CD8-positive, alpha-beta memory T cell (primary cell): ENCODE measurements at regions not wholly inside any gene's neighbourhood (a gene's known extent, or its start where the extent isn't known, plus 50 kb on each side); places are given as distances from the start of the nearest gene placed in this dataset.

Experiments
- CTCF ChIA-PET: fragments of 350-600 bp; sonication (Branson Sonifier 250); formaldehyde crosslinking; loops from one replicate; lab custom pipeline; 2021; ENCODE audit warnings: antibody characterized with exemption; lab: Charles Lee
- POLR2A ChIA-PET: fragments of 350-600 bp; sonication (Branson Sonifier 250); formaldehyde crosslinking; loops from one replicate; lab custom pipeline; 2021; ENCODE audit warnings: antibody characterized with exemption; lab: Charles Lee
- DNase-seq, 5 donors: peaks; one replicate each; pipeline versions ENCODE4 v3.0.0 to v3.0.0-alpha.2; 2020 to 2022; ENCODE audit warnings: mixed read lengths in 1 of 5
- H3K27ac ChIP-seq: one replicate; pipeline ENCODE4 v1.7.0; 2013; ENCODE audit warnings: low read depth, mild to moderate bottlenecking, low read length, moderate library complexity
- H3K27me3 ChIP-seq: 2 replicates; pipeline ENCODE4 v1.7.0; 2013; ENCODE audit warnings: low read length, mild to moderate bottlenecking; ENCODE audit not compliant: insufficient read depth, poor library complexity, severe bottlenecking
- H3K36me3 ChIP-seq: 2 replicates; pipeline ENCODE4 v1.7.0; 2013; ENCODE audit warnings: mild to moderate bottlenecking, low read length, moderate library complexity; ENCODE audit not compliant: insufficient read depth
- H3K4me1 ChIP-seq: 2 replicates; pipeline ENCODE4 v1.7.0; 2013; ENCODE audit warnings: mild to moderate bottlenecking, low read length, moderate library complexity; ENCODE audit not compliant: insufficient read depth
- H3K4me3 ChIP-seq: 2 replicates; pipeline ENCODE4 v1.7.0; 2013; ENCODE audit warnings: mild to moderate bottlenecking, low read length
- H3K9me3 ChIP-seq: 2 replicates; pipeline ENCODE4 v1.7.0; 2013; ENCODE audit warnings: mild to moderate bottlenecking, low read length
- H3K27ac Mint-ChIP-seq, 8 donors: one replicate each; pipeline ENCODE4 v1.8.0; 2020 to 2021; ENCODE audit warnings: mixed read lengths in 8 of 8, mild to moderate bottlenecking in 6 of 8, inconsistent platforms in 3 of 8, moderate library complexity in 3 of 8
- H3K27me3 Mint-ChIP-seq, 2 donors: one replicate each; pipeline ENCODE4 v1.8.0; 2020 to 2021; ENCODE audit warnings: mixed read lengths in 2 of 2, mild to moderate bottlenecking in 1 of 2, moderate library complexity in 1 of 2
- H3K36me3 Mint-ChIP-seq, 3 donors: one replicate each; pipeline ENCODE4 v1.8.0; 2020 to 2021; ENCODE audit warnings: mixed read lengths in 3 of 3, inconsistent platforms in 1 of 3, mild to moderate bottlenecking in 1 of 3
- H3K4me1 Mint-ChIP-seq, 3 donors: one replicate each; pipeline ENCODE4 v1.8.0; 2020 to 2021; ENCODE audit warnings: mixed read lengths in 3 of 3, inconsistent platforms in 1 of 3, mild to moderate bottlenecking in 1 of 3
- H3K4me3 Mint-ChIP-seq, 7 donors: one replicate each; pipeline ENCODE4 v1.8.0; 2020 to 2021; ENCODE audit warnings: mixed read lengths in 7 of 7, mild to moderate bottlenecking in 6 of 7, moderate library complexity in 4 of 7, inconsistent platforms in 2 of 7
- H3K9me3 Mint-ChIP-seq, 5 donors: one replicate each; pipeline ENCODE4 v1.8.0; 2020 to 2022; ENCODE audit warnings: mixed read lengths in 5 of 5, mild to moderate bottlenecking in 3 of 5, moderate library complexity in 2 of 5, inconsistent platforms in 1 of 5

DNA sequence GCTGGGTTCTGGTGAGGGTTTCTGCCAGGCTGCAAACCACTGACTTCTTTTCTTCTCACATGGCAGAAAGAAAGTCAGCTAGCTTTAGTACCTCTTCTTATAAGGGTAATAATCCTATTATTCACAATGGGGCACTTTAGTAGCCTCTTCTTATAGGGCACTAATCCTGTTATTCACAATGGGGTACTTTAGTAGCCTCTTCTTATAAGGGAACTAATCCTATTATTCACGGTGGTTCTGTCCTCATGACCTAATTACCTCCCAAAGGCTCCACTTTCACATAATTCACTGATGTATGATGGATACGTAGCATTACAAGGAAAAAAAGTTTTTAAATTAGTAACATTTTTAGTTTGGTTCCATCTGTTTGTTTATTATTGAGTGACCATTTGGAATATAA lies 671.3 kb downstream of the NSUN3 start:
- Histone ChIP-seq H3K4me1 (no peaks in the 10 kb centered on the region), H3K36me3 (no peaks in the 10 kb centered on the region), H3K27ac (no peak overlapping the region), H3K27me3 (no peaks in the 10 kb centered on the region), H3K9me3 (no peaks in the 10 kb centered on the region), H3K4me3 (no peak overlapping the region)
- ChIA-PET CTCF (no interaction called here), POLR2A (no interaction called here)
- Mint-ChIP-seq H3K4me1 (no peaks in the 10 kb centered on the region), H3K27me3 (peaks cover 0 to 2% of the 10 kb centered on the region in 2 donors), H3K36me3 (no peaks in the 10 kb centered on the region), H3K4me3 (no peak overlapping the region), H3K9me3 (peaks cover 2 to 18% (median 8%) of the 10 kb centered on the region in 5 donors), H3K27ac (no peak overlapping the region)
- no peak for DNase-seq

DNA sequence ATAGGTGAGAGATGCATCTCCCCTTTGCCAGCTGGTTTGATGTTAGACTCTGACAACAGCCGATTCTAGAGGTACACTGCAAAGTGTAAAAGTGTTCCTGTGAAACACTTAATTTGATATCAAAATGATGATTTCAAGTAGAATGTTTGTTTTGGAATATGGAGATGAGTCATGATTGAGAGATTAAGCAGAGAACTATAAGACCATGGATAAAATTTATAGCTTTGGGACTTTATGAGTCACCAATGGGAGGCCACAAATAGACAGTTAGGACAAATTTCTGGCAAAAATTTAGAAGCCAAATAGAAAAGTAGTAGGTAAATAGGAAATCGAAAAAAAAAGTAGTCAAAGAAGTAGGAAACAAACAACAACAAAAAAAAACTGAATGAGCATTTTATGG lies 672.5 kb downstream of the NSUN3 start:
- Mint-ChIP-seq H3K36me3 (no peaks in the 10 kb centered on the region), H3K4me1 (no peaks in the 10 kb centered on the region), H3K9me3 (peaks cover 2 to 14% (median 7%) of the 10 kb centered on the region in 5 donors), H3K27me3 (peaks cover 0 to 2% of the 10 kb centered on the region in 2 donors), H3K27ac (no peak overlapping the region), H3K4me3 (no peak overlapping the region)
- no peak for DNase-seq
- Histone ChIP-seq H3K36me3 (no peaks in the 10 kb centered on the region), H3K4me3 (no peak overlapping the region), H3K4me1 (no peaks in the 10 kb centered on the region), H3K27ac (no peak overlapping the region), H3K27me3 (no peaks in the 10 kb centered on the region), H3K9me3 (no peaks in the 10 kb centered on the region)
- CTCF ChIA-PET: no interaction called here
- POLR2A ChIA-PET: no interaction called here

DNA sequence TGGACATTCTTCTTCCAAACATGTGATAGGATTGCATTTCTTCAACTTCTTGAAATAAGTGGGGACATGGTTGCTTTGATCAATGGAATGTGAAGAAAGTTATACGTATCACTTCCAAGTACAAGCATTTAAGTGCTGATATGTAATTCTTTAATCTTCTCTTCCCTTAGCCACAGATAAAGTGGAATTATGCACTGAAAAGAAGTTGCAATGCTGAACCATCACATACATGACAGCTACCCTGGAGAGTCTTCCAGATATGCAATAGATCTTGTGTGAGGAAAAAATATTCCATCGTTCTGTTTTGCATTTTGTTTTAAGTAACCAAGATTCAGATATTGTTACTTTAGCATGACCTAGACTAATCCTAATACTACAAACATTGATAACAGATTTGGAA lies 674.3 kb downstream of the NSUN3 start:
- H3K36me3 ChIP-seq: no peaks in the 10 kb centered on the region
- ChIA-PET POLR2A (no interaction called here), CTCF (no interaction called here)
- H3K27me3 ChIP-seq: no peaks in the 10 kb centered on the region
- Mint-ChIP-seq H3K9me3 (peaks cover 0 to 17% (median 2%) of the 10 kb centered on the region in 5 donors), H3K36me3 (no peaks in the 10 kb centered on the region), H3K27me3 (peaks cover 0 to 2% of the 10 kb centered on the region in 2 donors), H3K4me3 (no peak overlapping the region), H3K4me1 (no peaks in the 10 kb centered on the region), H3K27ac (no peak overlapping the region)
- no peaks in the 10 kb centered on the region for H3K4me1 ChIP-seq
- H3K4me3 ChIP-seq: no peak overlapping the region
- no peak overlapping the region for H3K27ac ChIP-seq
- DNase-seq: no peak
- no peaks in the 10 kb centered on the region for H3K9me3 ChIP-seq

DNA sequence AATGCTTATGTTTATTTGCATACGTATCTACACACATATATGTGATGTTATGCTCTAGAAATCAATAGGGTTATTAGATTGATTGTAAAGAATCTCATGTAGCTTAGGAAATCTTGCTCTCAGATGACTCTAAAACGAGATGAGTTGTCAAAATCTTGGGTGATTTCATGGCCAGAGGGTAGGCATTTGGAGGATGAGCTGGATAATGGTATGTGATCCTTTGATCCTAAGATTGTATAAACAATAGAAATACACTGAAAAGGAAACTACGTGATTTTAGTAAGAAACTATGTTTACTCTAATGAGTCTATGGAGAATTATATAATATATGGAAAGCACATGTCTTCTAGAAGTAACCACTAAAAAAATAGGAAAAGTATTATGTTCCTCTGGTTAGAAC lies 676.6 kb downstream of the NSUN3 start:
- H3K4me1 ChIP-seq: no peaks in the 10 kb centered on the region
- POLR2A ChIA-PET: no interaction called here
- no peak overlapping the region for H3K27ac Mint-ChIP-seq
- no peaks in the 10 kb centered on the region for H3K9me3 ChIP-seq
- CTCF ChIA-PET: interaction anchor here (0.8 kb wide), 1 partner anchor 34 kb away, joined by 3 read pairs; no protein-coding TSS in a partner anchor
- H3K4me3 ChIP-seq: no peak overlapping the region
- H3K36me3 ChIP-seq: no peaks in the 10 kb centered on the region
- peaks cover 1 to 10% (median 6%) of the 10 kb centered on the region in 5 donors for H3K9me3 Mint-ChIP-seq
- no peaks in the 10 kb centered on the region for H3K36me3 Mint-ChIP-seq
- DNase-seq: no peak
- H3K27me3 Mint-ChIP-seq: peaks cover 0 to 5% of the 10 kb centered on the region in 2 donors
- no peaks in the 10 kb centered on the region for H3K4me1 Mint-ChIP-seq
- no peak overlapping the region for H3K27ac ChIP-seq
- no peak overlapping the region for H3K4me3 Mint-ChIP-seq
- H3K27me3 ChIP-seq: no peaks in the 10 kb centered on the region

DNA sequence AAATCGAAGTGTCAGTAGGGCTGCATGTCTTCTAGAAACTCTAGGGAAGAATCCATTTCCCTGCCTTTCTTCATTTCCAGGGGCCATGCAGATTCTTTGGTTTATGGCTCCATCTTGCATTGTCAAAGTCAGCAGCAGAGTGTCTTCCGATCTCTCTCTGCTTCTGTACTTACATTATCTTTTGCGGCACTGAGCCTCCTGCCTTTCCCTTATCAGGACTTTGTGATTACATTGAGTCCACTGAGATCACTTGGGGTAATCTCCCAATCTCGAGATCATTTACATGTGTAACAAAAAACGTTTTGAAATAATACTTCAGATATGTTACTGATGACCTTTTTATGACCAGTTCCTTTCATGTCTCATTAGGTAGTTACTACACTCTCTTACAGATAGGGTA lies 695.9 kb downstream of the NSUN3 start:
- Histone ChIP-seq H3K4me3 (no peak overlapping the region), H3K4me1 (no peaks in the 10 kb centered on the region), H3K27ac (no peak overlapping the region), H3K27me3 (no peaks in the 10 kb centered on the region), H3K36me3 (no peaks in the 10 kb centered on the region), H3K9me3 (no peaks in the 10 kb centered on the region)
- Mint-ChIP-seq H3K4me3 (no peak overlapping the region), H3K4me1 (no peaks in the 10 kb centered on the region), H3K9me3 (peaks cover 0 to 7% (median 6%) of the 10 kb centered on the region in 5 donors), H3K27me3 (no peaks in the 10 kb centered on the region), H3K27ac (no peak overlapping the region), H3K36me3 (no peaks in the 10 kb centered on the region)
- DNase-seq: no peak
- ChIA-PET POLR2A (no interaction called here), CTCF (no interaction called here)

DNA sequence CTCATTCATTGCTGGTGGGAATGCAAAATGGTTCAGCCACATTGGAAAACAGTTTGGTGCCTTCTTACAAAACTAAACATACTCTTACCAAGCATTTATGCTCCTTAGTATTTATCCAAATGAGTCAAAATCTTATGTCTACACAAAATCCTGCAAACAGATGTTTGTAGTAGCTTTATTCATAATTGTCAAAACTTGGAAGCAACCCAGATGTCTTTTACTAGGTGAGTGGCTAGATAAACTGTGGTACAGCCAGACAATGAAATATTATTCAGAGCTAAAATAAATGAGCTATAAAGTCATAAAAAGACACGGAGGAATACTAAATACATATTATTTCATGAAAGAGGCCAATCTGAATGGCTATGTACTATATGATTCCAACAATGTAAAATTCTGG lies 709.5 kb downstream of the NSUN3 start:
- ChIA-PET CTCF (no interaction called here), POLR2A (no interaction called here)
- no peak overlapping the region for H3K27ac Mint-ChIP-seq
- DNase-seq: no peak
- Histone ChIP-seq H3K9me3 (no peaks in the 10 kb centered on the region), H3K36me3 (no peaks in the 10 kb centered on the region), H3K27ac (no peak overlapping the region), H3K27me3 (no peaks in the 10 kb centered on the region), H3K4me1 (no peaks in the 10 kb centered on the region), H3K4me3 (no peak overlapping the region)
- no peaks in the 10 kb centered on the region for H3K4me1 Mint-ChIP-seq
- no peaks in the 10 kb centered on the region for H3K36me3 Mint-ChIP-seq
- H3K9me3 Mint-ChIP-seq: peaks cover 0 to 13% (median 5%) of the 10 kb centered on the region in 5 donors
- H3K4me3 Mint-ChIP-seq: no peak overlapping the region
- H3K27me3 Mint-ChIP-seq: no peaks in the 10 kb centered on the region

DNA sequence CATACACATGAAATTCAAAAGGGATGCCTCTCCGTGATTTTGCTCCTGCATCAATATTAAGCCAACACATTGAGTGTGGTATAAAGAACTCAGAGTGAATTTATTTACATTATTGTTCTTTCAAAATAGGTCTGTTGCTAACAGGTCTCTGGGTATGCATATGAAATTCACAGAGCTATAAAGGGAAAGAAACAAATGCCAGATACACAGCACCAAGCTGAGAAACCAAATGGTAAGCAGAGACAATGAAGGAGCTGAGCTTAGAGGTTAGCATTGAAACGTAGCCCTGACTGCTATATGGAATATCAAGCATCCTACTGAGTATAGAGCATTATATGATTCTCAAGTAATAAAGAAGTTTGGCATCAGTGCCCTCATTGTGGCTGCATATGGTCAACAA lies 712.9 kb downstream of the NSUN3 start:
- Histone ChIP-seq H3K4me1 (no peaks in the 10 kb centered on the region), H3K27me3 (no peaks in the 10 kb centered on the region), H3K36me3 (no peaks in the 10 kb centered on the region), H3K27ac (no peak overlapping the region), H3K9me3 (no peaks in the 10 kb centered on the region), H3K4me3 (no peak overlapping the region)
- Mint-ChIP-seq H3K4me3 (no peak overlapping the region), H3K4me1 (no peaks in the 10 kb centered on the region), H3K36me3 (no peaks in the 10 kb centered on the region), H3K27ac (no peak overlapping the region), H3K9me3 (peaks cover 0 to 8% (median 3%) of the 10 kb centered on the region in 5 donors), H3K27me3 (no peaks in the 10 kb centered on the region)
- ChIA-PET CTCF (no interaction called here), POLR2A (no interaction called here)
- DNase-seq: no peak

DNA sequence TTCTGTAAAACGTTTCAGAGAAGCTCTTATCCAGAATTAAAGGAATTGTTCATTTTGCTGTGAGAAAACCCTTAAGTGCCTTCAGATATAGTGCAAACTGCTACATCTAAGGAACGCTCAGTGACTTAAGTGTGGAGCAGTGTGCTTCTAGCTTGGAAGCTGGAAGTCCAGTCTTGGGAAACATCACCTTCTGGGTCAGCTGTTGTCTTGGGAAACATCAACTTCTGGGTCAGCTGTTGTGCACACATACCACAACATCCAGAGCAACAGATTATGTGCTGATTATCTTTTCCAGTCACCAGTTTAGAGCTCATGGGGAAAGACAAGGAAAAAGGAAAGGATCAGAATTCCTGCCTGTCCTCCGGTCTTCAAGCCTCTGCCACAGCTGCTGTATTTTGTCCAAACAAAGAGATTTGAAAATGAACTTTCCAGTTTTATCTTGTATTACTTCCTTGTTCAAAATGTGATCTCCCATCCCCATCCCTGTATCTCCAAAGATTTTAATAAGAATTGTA lies 713.6 kb downstream of the NSUN3 start:
- no peaks in the 10 kb centered on the region for H3K4me1 Mint-ChIP-seq
- Histone ChIP-seq H3K4me1 (no peaks in the 10 kb centered on the region), H3K4me3 (no peak overlapping the region), H3K9me3 (no peaks in the 10 kb centered on the region), H3K27ac (no peak overlapping the region), H3K36me3 (no peaks in the 10 kb centered on the region), H3K27me3 (no peaks in the 10 kb centered on the region)
- POLR2A ChIA-PET: no interaction called here
- no peak overlapping the region for H3K4me3 Mint-ChIP-seq
- DNase-seq: no peak
- CTCF ChIA-PET: no interaction called here
- no peak overlapping the region for H3K27ac Mint-ChIP-seq
- peaks cover 0 to 8% (median 3%) of the 10 kb centered on the region in 5 donors for H3K9me3 Mint-ChIP-seq
- H3K27me3 Mint-ChIP-seq: no peaks in the 10 kb centered on the region
- H3K36me3 Mint-ChIP-seq: no peaks in the 10 kb centered on the region

DNA sequence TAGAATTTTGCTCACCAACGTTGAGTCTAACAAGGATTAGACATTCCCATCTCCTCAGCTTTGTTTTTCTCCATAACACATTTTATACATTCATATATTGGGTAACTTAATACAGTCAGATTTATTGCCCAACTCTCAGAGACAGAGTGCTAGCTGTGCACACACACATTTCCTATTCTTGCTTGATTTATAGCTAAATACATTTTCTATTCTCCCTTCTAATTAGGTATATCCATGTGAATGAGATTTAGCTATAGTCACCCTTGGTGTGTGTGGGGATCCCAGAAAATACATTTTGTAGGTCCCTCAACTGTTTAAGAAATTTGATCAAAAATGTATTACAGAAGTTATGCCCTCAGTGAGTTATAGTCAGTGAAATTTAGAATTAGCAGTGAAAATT lies 715.4 kb downstream of the NSUN3 start:
- no peaks in the 10 kb centered on the region for H3K36me3 Mint-ChIP-seq

More for the DNA sequence above, 715.4 kb downstream of the NSUN3 start:
- Histone ChIP-seq H3K36me3 (no peaks in the 10 kb centered on the region), H3K4me3 (no peak overlapping the region), H3K27ac (no peak overlapping the region), H3K27me3 (no peaks in the 10 kb centered on the region), H3K9me3 (no peaks in the 10 kb centered on the region), H3K4me1 (no peaks in the 10 kb centered on the region)
- CTCF ChIA-PET: no interaction called here
- Mint-ChIP-seq H3K27me3 (no peaks in the 10 kb centered on the region), H3K9me3 (peaks cover 0 to 10% (median 3%) of the 10 kb centered on the region in 5 donors), H3K4me3 (no peak overlapping the region), H3K27ac (no peak overlapping the region), H3K4me1 (no peaks in the 10 kb centered on the region)
- no peak for DNase-seq
- POLR2A ChIA-PET: no interaction called here
